ENCODE measurements at regions not wholly inside any gene's neighbourhood (a gene's known extent, or its start where the extent isn't known, plus 50 kb on each side); places are given as distances from the start of the nearest gene placed in this dataset.

GRCh38 chr21:25509862-25510261, 97.4 kb downstream of the MRPL39 start:
- no peak for DNase-seq (ENCODE audit: low read depth)
- H3K4me3 ChIP-seq (ENCODE audit: low read depth, low read length): no peak overlapping the region
- TF ChIP-seq CTCF (conservative IDR thresholded peaks at IDR 0.05; ENCODE audit: low read depth, low read length): no peak

- DNase-seq (ENCODE audit: low read depth): no peak
- no peak for TF ChIP-seq CTCF (conservative IDR thresholded peaks at IDR 0.05; ENCODE audit: low read depth, low read length)
- H3K4me3 ChIP-seq (ENCODE audit: low read depth, low read length): no peak overlapping the region
Observed at GRCh38 chr21:25508364-25508763, 98.9 kb downstream of the MRPL39 start.

GRCh38 chr21:25507522-25507921, 99.8 kb downstream of the MRPL39 start:
- peak; percentile 41 for TF ChIP-seq CTCF (conservative IDR thresholded peaks at IDR 0.05; ENCODE audit: low read depth, low read length)
- H3K4me3 ChIP-seq (ENCODE audit: low read depth, low read length): no peak overlapping the region
- no peak for DNase-seq (ENCODE audit: low read depth)

GRCh38 chr21:25506887-25507286, 100.4 kb downstream of the MRPL39 start:
- no peak for TF ChIP-seq CTCF (conservative IDR thresholded peaks at IDR 0.05; ENCODE audit: low read depth, low read length)
- no peak overlapping the region for H3K4me3 ChIP-seq (ENCODE audit: low read depth, low read length)
- DNase-seq (ENCODE audit: low read depth): no peak

GRCh38 chr21:25506261-25506660, 101.0 kb downstream of the MRPL39 start:
- no peak for DNase-seq (ENCODE audit: low read depth)
- no peak overlapping the region for H3K4me3 ChIP-seq (ENCODE audit: low read depth, low read length)
- TF ChIP-seq CTCF (conservative IDR thresholded peaks at IDR 0.05; ENCODE audit: low read depth, low read length): no peak

- H3K4me3 ChIP-seq (ENCODE audit: low read depth, low read length): no peak overlapping the region
- DNase-seq (ENCODE audit: low read depth): peak; percentile 33
- TF ChIP-seq CTCF (conservative IDR thresholded peaks at IDR 0.05; ENCODE audit: low read depth, low read length): no peak
Observed at GRCh38 chr21:25503981-25504380, 103.3 kb downstream of the MRPL39 start.

GRCh38 chr21:25501996-25502665, 105.2 kb downstream of the MRPL39 start:
- H3K4me3 ChIP-seq (ENCODE audit: low read depth, low read length): no peak overlapping the region
- peak; percentile 94 for DNase-seq (ENCODE audit: low read depth)
- TF ChIP-seq CTCF (conservative IDR thresholded peaks at IDR 0.05; ENCODE audit: low read depth, low read length): no peak
